ENCODE measurements at regions not wholly inside any gene's neighbourhood (a gene's known extent, or its start where the extent isn't known, plus 50 kb on each side); places are given as distances from the start of the nearest gene placed in this dataset.
A peak's percentile ranks its signal among the peaks of the same experiment; 100 is the strongest.
"Not testable (repeated sequence)": the region's sequence is repeated elsewhere in the genome, so short reads cannot be mapped to it uniquely, and the experiment has no call there.

DNA sequence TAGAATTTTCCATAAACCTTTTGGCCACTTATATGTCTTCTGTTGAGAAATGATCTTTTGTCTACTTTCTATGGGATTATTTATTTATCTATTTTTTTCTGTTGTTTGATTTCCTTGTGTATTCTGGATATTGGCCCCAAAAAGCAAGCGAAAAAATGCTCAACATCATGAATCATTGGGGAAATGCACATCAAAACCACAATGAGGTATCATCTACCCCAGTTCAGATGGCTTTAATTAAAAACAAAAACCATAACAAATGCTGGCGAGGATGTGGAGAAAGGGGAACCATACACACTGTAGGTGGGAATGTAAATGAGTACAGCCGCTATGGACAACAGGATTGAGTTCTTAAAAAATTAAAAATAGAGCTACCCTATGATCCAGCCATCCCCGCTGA is 125.0 kb upstream of the LPCAT1 start:
- in situ Hi-C loops (cut with MboI) = loop anchor here (10.0 to 25.0 kb wide), 2 partner anchors 474 to 712 kb away; no protein-coding TSS in a partner anchor
- peak; percentile 82 for DNase-seq
- no peaks in the 10 kb centered on the region for H4K20me1 ChIP-seq (ENCODE audit: insufficient read depth)

DNA sequence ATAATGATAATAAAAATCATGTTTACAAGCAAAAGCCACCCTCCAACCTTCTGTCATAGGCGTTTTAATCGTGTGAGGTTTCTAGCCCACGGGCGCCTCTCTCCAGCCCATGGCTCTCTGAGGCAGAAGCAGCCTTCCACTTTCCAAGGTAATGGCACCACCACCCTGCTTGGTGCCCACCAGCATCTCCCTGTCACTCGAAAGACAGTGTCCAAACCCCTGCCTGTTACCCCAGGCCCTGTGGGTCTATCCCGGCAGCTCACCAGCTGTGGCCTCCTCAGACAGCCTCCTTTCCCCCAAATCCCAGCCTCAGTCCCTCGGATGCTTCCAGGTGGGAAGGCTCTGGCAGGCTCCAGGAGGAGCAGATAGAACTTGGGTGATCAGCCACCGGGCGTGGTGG is 123.8 kb upstream of the LPCAT1 start:
- 74 to 81% methylated on average over 9 of the region's 9 CpGs for WGBS, 2 experiments (ENCODE audit: low coverage in 1 of 2, low lambda C conversion rate in 2 of 2, missing lambda C conversion rate in 2 of 2)
- H3K4me1 ChIP-seq (ENCODE audit: insufficient read depth) = 0 out of 2 replicates have a peak, but pooled peaks cover 7% of the 10 kb centered on the region
- in situ Hi-C loops (cut with MboI) = loop anchor here (10.0 to 25.0 kb wide), 2 partner anchors 473 to 710 kb away; no protein-coding TSS in a partner anchor

More for the DNA sequence above, 125.0 kb upstream of the LPCAT1 start:
- Histone ChIP-seq H3K4me2 (ENCODE audit: unreplicated experiment) (no peak overlapping the region), H3K79me2 (ENCODE audit: insufficient read depth) (no peaks in the 10 kb centered on the region), H3K27me3 (replicated peaks; ENCODE audit: insufficient read depth) (peaks cover 31% of the 10 kb centered on the region), H3K9me3 (ENCODE audit: low read depth) (no peaks in the 10 kb centered on the region), H3K9me2 (ENCODE audit: insufficient read depth) (no peaks in the 10 kb centered on the region), H3K4me1 (ENCODE audit: insufficient read depth) (0 out of 2 replicates have a peak, but pooled peaks cover 7% of the 10 kb centered on the region), H3K27ac (no peak overlapping the region), H3K9ac (no peak overlapping the region), H3K36me3 (ENCODE audit: low read depth) (no peaks in the 10 kb centered on the region), H3F3A (ENCODE audit: insufficient read depth) (peaks cover 12% of the 10 kb centered on the region), H3K4me3 (no peak overlapping the region), H2AFZ (no peak overlapping the region)
- no peak for TF ChIP-seq EZH2 (IDR thresholded peaks at IDR 0.05; ENCODE audit: insufficient read depth, poor library complexity, severe bottlenecking)
- TF ChIP-seq EZH2phosphoT487 (IDR thresholded peaks at IDR 0.05; ENCODE audit: insufficient read depth, low read depth) = peak; percentile 85; the same call in 1 of the 2 replicates
- 29 to 32% methylated on average over 4 of the region's 4 CpGs for WGBS, 2 experiments (ENCODE audit: low coverage in 1 of 2, low lambda C conversion rate in 2 of 2, missing lambda C conversion rate in 2 of 2)

DNA sequence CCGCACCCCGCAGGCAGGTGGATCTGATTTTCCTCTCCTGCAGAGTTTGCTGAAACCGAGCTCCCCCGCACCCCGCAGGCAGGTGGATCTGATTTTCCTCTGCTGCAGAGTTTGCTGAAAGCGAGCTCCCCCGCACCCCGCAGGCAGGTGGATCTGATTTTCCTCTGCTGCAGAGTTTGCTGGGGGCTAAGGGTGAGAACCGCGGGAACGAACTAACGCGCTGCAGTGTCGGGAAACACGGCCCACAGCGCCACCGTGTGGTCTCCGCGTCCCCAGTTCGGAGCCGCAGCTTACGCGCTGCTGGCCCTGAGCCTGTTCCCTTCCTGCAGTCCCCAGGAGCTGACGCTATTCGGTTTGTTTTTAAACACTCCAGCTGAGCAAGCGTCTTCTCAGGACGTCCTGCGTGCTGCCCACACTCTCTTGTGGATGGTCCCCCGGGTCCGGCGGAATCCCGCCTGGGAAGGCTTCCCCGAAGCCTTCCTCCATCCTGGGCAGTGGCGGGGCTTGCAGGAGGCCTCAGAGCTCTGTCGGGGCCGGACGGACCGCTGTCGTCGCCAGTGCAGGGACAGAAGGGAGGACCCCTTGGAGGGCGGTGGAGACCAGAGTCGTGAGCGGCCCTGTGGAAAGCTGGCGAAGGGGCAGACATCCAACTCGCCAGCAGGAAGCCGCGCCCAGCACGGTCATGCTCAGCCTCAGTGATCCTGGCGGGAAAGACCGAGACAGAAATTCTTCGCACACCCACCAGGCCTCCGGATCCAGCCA is 121.2 kb upstream of the LPCAT1 start:
- Histone ChIP-seq H3K79me2 (ENCODE audit: insufficient read depth) (no peaks in the 10 kb centered on the region), H3K27me3 (replicated peaks; ENCODE audit: insufficient read depth) (peaks cover 15% of the 10 kb centered on the region), H3F3A (ENCODE audit: insufficient read depth) (peaks cover 17% of the 10 kb centered on the region), H3K27ac (no peak overlapping the region), H3K9me2 (ENCODE audit: insufficient read depth) (no peaks in the 10 kb centered on the region), H3K36me3 (ENCODE audit: low read depth) (no peaks in the 10 kb centered on the region), H3K4me1 (ENCODE audit: insufficient read depth) (peaks cover 9% of the 10 kb centered on the region; the same call in 1 of the 2 replicates), H2AFZ (peak overlapping the region; percentile 74), H3K9me3 (ENCODE audit: low read depth) (no peaks in the 10 kb centered on the region), H3K9ac (peak overlapping the region; percentile 50; the same call in 1 of the 2 replicates), H3K4me2 (ENCODE audit: unreplicated experiment) (peak overlapping the region; percentile 91), H3K4me3 (peak overlapping the region; percentile 70), H4K20me1 (ENCODE audit: insufficient read depth) (no peaks in the 10 kb centered on the region)
- DNase-seq = peak; percentile 91
- WGBS, 2 experiments (ENCODE audit: low coverage in 1 of 2, low lambda C conversion rate in 2 of 2, missing lambda C conversion rate in 2 of 2) = 4 to 5% methylated on average over 47 to 50 of the region's 52 CpGs
- no peak for TF ChIP-seq EZH2phosphoT487 (IDR thresholded peaks at IDR 0.05; ENCODE audit: insufficient read depth, low read depth)
- TF ChIP-seq EZH2 (IDR thresholded peaks at IDR 0.05; ENCODE audit: insufficient read depth, poor library complexity, severe bottlenecking) = peak; percentile 57
- in situ Hi-C loops (cut with MboI) = loop anchor here (10.0 to 25.0 kb wide), 2 partner anchors 470 to 708 kb away; no protein-coding TSS in a partner anchor

More for the DNA sequence above, 123.8 kb upstream of the LPCAT1 start:
- Histone ChIP-seq H3K4me2 (ENCODE audit: unreplicated experiment) (no peak overlapping the region), H3K27me3 (replicated peaks; ENCODE audit: insufficient read depth) (peaks cover 29% of the 10 kb centered on the region), H3K79me2 (ENCODE audit: insufficient read depth) (no peaks in the 10 kb centered on the region), H3F3A (ENCODE audit: insufficient read depth) (peaks cover 12% of the 10 kb centered on the region), H3K9me3 (ENCODE audit: low read depth) (no peaks in the 10 kb centered on the region), H3K4me3 (no peak overlapping the region), H3K9me2 (ENCODE audit: insufficient read depth) (no peaks in the 10 kb centered on the region), H2AFZ (no peak overlapping the region), H4K20me1 (ENCODE audit: insufficient read depth) (no peaks in the 10 kb centered on the region), H3K27ac (no peak overlapping the region), H3K36me3 (ENCODE audit: low read depth) (no peaks in the 10 kb centered on the region), H3K9ac (no peak overlapping the region)
- no peak for DNase-seq
- TF ChIP-seq EZH2phosphoT487 (IDR thresholded peaks at IDR 0.05; ENCODE audit: insufficient read depth, low read depth) (no peak), EZH2 (IDR thresholded peaks at IDR 0.05; ENCODE audit: insufficient read depth, poor library complexity, severe bottlenecking) (no peak)

DNA sequence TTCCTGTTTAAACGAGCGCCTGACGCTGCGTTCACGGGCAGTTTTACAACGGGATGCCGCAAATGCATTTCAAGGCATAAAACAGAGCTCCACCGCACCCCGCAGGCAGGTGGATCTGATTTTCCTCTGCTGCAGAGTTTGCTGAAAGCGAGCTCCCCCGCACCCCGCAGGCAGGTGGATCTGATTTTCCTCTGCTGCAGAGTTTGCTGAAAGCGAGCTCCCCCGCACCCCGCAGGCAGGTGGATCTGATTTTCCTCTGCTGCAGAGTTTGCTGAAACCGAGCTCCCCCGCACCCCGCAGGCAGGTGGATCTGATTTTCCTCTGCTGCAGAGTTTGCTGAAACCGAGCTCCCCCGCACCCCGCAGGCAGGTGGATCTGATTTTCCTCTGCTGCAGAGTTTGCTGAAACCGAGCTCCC is 120.6 kb upstream of the LPCAT1 start:
- not testable (repeated sequence) for H3K4me2 ChIP-seq (ENCODE audit: unreplicated experiment); H3K79me2 ChIP-seq (ENCODE audit: insufficient read depth); H3K4me1 ChIP-seq (ENCODE audit: insufficient read depth); H3K9ac ChIP-seq; H3K9me2 ChIP-seq (ENCODE audit: insufficient read depth); H4K20me1 ChIP-seq (ENCODE audit: insufficient read depth); H3K27ac ChIP-seq; H3K9me3 ChIP-seq (ENCODE audit: low read depth); H3K36me3 ChIP-seq (ENCODE audit: low read depth); H2AFZ ChIP-seq; DNase-seq; H3K4me3 ChIP-seq
- in situ Hi-C loops (cut with MboI) = loop anchor here (10.0 to 25.0 kb wide), 2 partner anchors 470 to 707 kb away; no protein-coding TSS in a partner anchor
- Histone ChIP-seq H3K27me3 (replicated peaks; ENCODE audit: insufficient read depth) (peaks cover 11% of the 10 kb centered on the region), H3F3A (ENCODE audit: insufficient read depth) (peaks cover 17% of the 10 kb centered on the region)
- 17 to 22% methylated on average over 11 to 18 of the region's 22 CpGs for WGBS, 2 experiments (ENCODE audit: low coverage in 1 of 2, low lambda C conversion rate in 2 of 2, missing lambda C conversion rate in 2 of 2)

All from GM23248 (cell line).